Calu3 (cell line): ENCODE measurements at regions not wholly inside any gene's neighbourhood (a gene's known extent, or its start where the extent isn't known, plus 50 kb on each side); places are given as distances from the start of the nearest gene placed in this dataset.

Experiments
- BruUV-seq: library from RNA; stranded (reverse); fragments of 400-500 nt; replicated peaks from 2 replicates; lab custom pipeline; 2021; lab: Mats Ljungman, UMichigan
- CTCF ChIA-PET: fragments of 300-600 bp; sonication (Branson Sonifier 250); formaldehyde crosslinking; loops from one replicate; lab custom pipeline; 2022; ENCODE audit warnings: antibody characterized with exemption; lab: Charles Lee
- DNase-seq: peaks from one replicate; pipeline ENCODE4 v3.0.0; 2022
- H3K27ac Mint-ChIP-seq: one replicate; pipeline ENCODE4 v1.8.0; 2022; ENCODE audit warnings: mixed read lengths; ENCODE audit not compliant: unreplicated experiment
- H3K27me3 Mint-ChIP-seq: one replicate; pipeline ENCODE4 v1.8.0; 2022; ENCODE audit warnings: mixed read lengths; ENCODE audit not compliant: unreplicated experiment
- H3K36me3 Mint-ChIP-seq: one replicate; pipeline ENCODE4 v1.8.0; 2022; ENCODE audit warnings: mild to moderate bottlenecking, moderate library complexity, mixed read lengths; ENCODE audit not compliant: insufficient read depth, unreplicated experiment
- H3K4me1 Mint-ChIP-seq: one replicate; pipeline ENCODE4 v1.8.0; 2022; ENCODE audit warnings: mild to moderate bottlenecking, low read depth, mixed read lengths; ENCODE audit not compliant: unreplicated experiment
- H3K4me3 Mint-ChIP-seq: one replicate; pipeline ENCODE4 v1.8.0; 2022; ENCODE audit warnings: mild to moderate bottlenecking, low read depth, moderate library complexity, mixed read lengths; ENCODE audit not compliant: unreplicated experiment
- H3K9me3 Mint-ChIP-seq: one replicate; pipeline ENCODE4 v1.8.0; 2022; ENCODE audit warnings: low read depth, mixed read lengths; ENCODE audit not compliant: unreplicated experiment
- CTCF ChIP-seq: fragments of 200-600 bp; IDR thresholded peaks from one replicate; pipeline ENCODE4 v1.8.0; 2022; ENCODE audit warnings: antibody characterized with exemption; ENCODE audit not compliant: unreplicated experiment
- intact Hi-C: fragments of 100-400 bp; cut with micrococcal nuclease; formaldehyde crosslinking; loops from one replicate; pipeline ENCODE4 v1.10.0; 2022; ENCODE audit not compliant: unreplicated experiment

- no peak for TF ChIP-seq CTCF
- CTCF ChIA-PET = no interaction called here
- Mint-ChIP-seq H3K36me3 (peaks cover 10% of the 10 kb centered on the region), H3K4me3 (no peak overlapping the region), H3K9me3 (no peaks in the 10 kb centered on the region), H3K4me1 (peaks cover 13% of the 10 kb centered on the region), H3K27me3 (no peaks in the 10 kb centered on the region), H3K27ac (no peak overlapping the region)
- no peak for DNase-seq
- no TSS peak for BruUV-seq
- intact Hi-C loops = no loop called here
Observed at GRCh38 chr1:206419783-206420182, 50.5 kb upstream of the IKBKE start.

- intact Hi-C loops = no loop called here
- H3K9me3 Mint-ChIP-seq = no peaks in the 10 kb centered on the region
- no TSS peak for BruUV-seq
- no peak for DNase-seq
- no peak for TF ChIP-seq CTCF
- H3K27me3 Mint-ChIP-seq = no peaks in the 10 kb centered on the region
- CTCF ChIA-PET = no interaction called here
- H3K4me1 Mint-ChIP-seq = peaks cover 13% of the 10 kb centered on the region
- H3K27ac Mint-ChIP-seq = no peak overlapping the region
- H3K36me3 Mint-ChIP-seq = peaks cover 10% of the 10 kb centered on the region
- no peak overlapping the region for H3K4me3 Mint-ChIP-seq
Observed at GRCh38 chr1:206420471-206420870, 49.8 kb upstream of the IKBKE start.
